ENCODE measurements at regions not wholly inside any gene's neighbourhood (a gene's known extent, or its start where the extent isn't known, plus 50 kb on each side); places are given as distances from the start of the nearest gene placed in this dataset.

GRCh38 chr5:57552033-57552432 lies 69.4 kb upstream of the ACTBL2 start:
- TF ChIP-seq CTCF (conservative IDR thresholded peaks at IDR 0.05) (no peak), ZFX (IDR thresholded peaks at IDR 0.05) (no peak)
